Osteocyte (in vitro differentiated cells): ENCODE measurements at regions not wholly inside any gene's neighbourhood (a gene's known extent, or its start where the extent isn't known, plus 50 kb on each side); places are given as distances from the start of the nearest gene placed in this dataset.

Source experiments
- DNase-seq: peaks from one replicate; pipeline ENCODE4 v3.0.0; 2021; ENCODE audit warnings: mixed read lengths; ENCODE audit not compliant: unreplicated experiment; ENCODE audit errors: extremely low spot score
- H3K27ac Mint-ChIP-seq: one replicate; pipeline ENCODE4 v1.8.0; 2021; ENCODE audit warnings: mild to moderate bottlenecking, mixed read lengths; ENCODE audit not compliant: unreplicated experiment
- H3K27me3 Mint-ChIP-seq: one replicate; pipeline ENCODE4 v1.8.0; 2021; ENCODE audit warnings: mixed read lengths; ENCODE audit not compliant: unreplicated experiment
- H3K36me3 Mint-ChIP-seq: one replicate; pipeline ENCODE4 v1.8.0; 2021; ENCODE audit warnings: mixed read lengths; ENCODE audit not compliant: unreplicated experiment
- H3K4me1 Mint-ChIP-seq: one replicate; pipeline ENCODE4 v1.8.0; 2021; ENCODE audit warnings: mixed read lengths; ENCODE audit not compliant: unreplicated experiment
- H3K4me3 Mint-ChIP-seq: one replicate; pipeline ENCODE4 v1.8.0; 2021; ENCODE audit warnings: mild to moderate bottlenecking, moderate library complexity, mixed read lengths; ENCODE audit not compliant: unreplicated experiment
- H3K9me3 Mint-ChIP-seq: one replicate; pipeline ENCODE4 v1.8.0; 2021; ENCODE audit warnings: mixed read lengths; ENCODE audit not compliant: unreplicated experiment
- CTCF ChIP-seq: fragments of 200-600 bp; sonication (generic); IDR thresholded peaks from 2 replicates; pipeline ENCODE4 v1.5.0; 2021; ENCODE audit warnings: antibody characterized with exemption, mild to moderate bottlenecking, moderate library complexity

- Mint-ChIP-seq H3K4me3 (no peak overlapping the region), H3K27me3 (peaks cover 36% of the 10 kb centered on the region), H3K27ac (no peak overlapping the region), H3K36me3 (no peaks in the 10 kb centered on the region), H3K9me3 (no peaks in the 10 kb centered on the region), H3K4me1 (no peaks in the 10 kb centered on the region)
- DNase-seq: no peak
- no peak for TF ChIP-seq CTCF
Measured at GRCh38 chr3:27779176-27779575, 57.1 kb upstream of the EOMES start.

GRCh38 chr3:27789420-27789819 lies 67.3 kb upstream of the EOMES start:
- no peaks in the 10 kb centered on the region for H3K36me3 Mint-ChIP-seq
- DNase-seq: no peak
- no peak overlapping the region for H3K4me3 Mint-ChIP-seq
- no peaks in the 10 kb centered on the region for H3K9me3 Mint-ChIP-seq
- no peak for TF ChIP-seq CTCF
- H3K27me3 Mint-ChIP-seq: peaks cover 41% of the 10 kb centered on the region
- no peak overlapping the region for H3K27ac Mint-ChIP-seq
- H3K4me1 Mint-ChIP-seq: no peaks in the 10 kb centered on the region

- Mint-ChIP-seq H3K27me3 (peaks cover 28% of the 10 kb centered on the region), H3K9me3 (no peaks in the 10 kb centered on the region), H3K36me3 (no peaks in the 10 kb centered on the region), H3K27ac (no peak overlapping the region), H3K4me1 (no peaks in the 10 kb centered on the region), H3K4me3 (no peak overlapping the region)
- TF ChIP-seq CTCF: no peak
- DNase-seq: no peak
Measured at GRCh38 chr3:27791956-27792355, 69.8 kb upstream of the EOMES start.

- no peak overlapping the region for H3K27ac Mint-ChIP-seq
- TF ChIP-seq CTCF: no peak
- no peaks in the 10 kb centered on the region for H3K4me1 Mint-ChIP-seq
- no peaks in the 10 kb centered on the region for H3K9me3 Mint-ChIP-seq
- no peaks in the 10 kb centered on the region for H3K36me3 Mint-ChIP-seq
- no peak overlapping the region for H3K4me3 Mint-ChIP-seq
- H3K27me3 Mint-ChIP-seq: peaks cover 30% of the 10 kb centered on the region
- no peak for DNase-seq
Measured at GRCh38 chr3:27792869-27793268, 70.7 kb upstream of the EOMES start.

- H3K9me3 Mint-ChIP-seq: no peaks in the 10 kb centered on the region
- no peak overlapping the region for H3K27ac Mint-ChIP-seq
- TF ChIP-seq CTCF: no peak
- no peak for DNase-seq
- no peak overlapping the region for H3K4me3 Mint-ChIP-seq
- peaks cover 30% of the 10 kb centered on the region for H3K27me3 Mint-ChIP-seq
- H3K36me3 Mint-ChIP-seq: no peaks in the 10 kb centered on the region
- H3K4me1 Mint-ChIP-seq: no peaks in the 10 kb centered on the region
Measured at GRCh38 chr3:27794211-27794610, 72.1 kb upstream of the EOMES start.
